PFSK-1 (cell line): ENCODE measurements at regions not wholly inside any gene's neighbourhood (a gene's known extent, or its start where the extent isn't known, plus 50 kb on each side); places are given as distances from the start of the nearest gene placed in this dataset.

ENCODE experiments used
- POLR2AphosphoS5 ChIP-seq: IDR thresholded peaks from 2 replicates; pipeline ENCODE4 v1.6.1; 2012; ENCODE audit warnings: low read depth, mild to moderate bottlenecking, control low read depth, low read length, moderate library complexity
- REST ChIP-seq, 2 experiments: IDR thresholded peaks; 2 replicates each; pipeline versions ENCODE4 v1.6.1 to v1.8.0; 2011 to 2012; ENCODE audit warnings: low read depth in 2 of 2, low read length in 2 of 2, control low read depth in 1 of 2, inconsistent platforms in 1 of 2, mild to moderate bottlenecking in 1 of 2, moderate library complexity in 1 of 2; ENCODE audit not compliant: insufficient read depth in 1 of 2

GRCh38 chr7:130882396-130882795 lies 148.4 kb upstream of the KLF14 start:
- TF ChIP-seq POLR2AphosphoS5 (no peak), REST (IDR thresholded peaks at IDR 0.05; ENCODE audit: insufficient read depth in 1 of 2, low read depth in 2 of 2, low read length in 2 of 2) (no peak)
